HG03097 (cell line): ENCODE measurements at regions not wholly inside any gene's neighbourhood (a gene's known extent, or its start where the extent isn't known, plus 50 kb on each side); places are given as distances from the start of the nearest gene placed in this dataset.

ENCODE experiments used
- ATAC-seq: cut with Tn5 transposase; IDR thresholded peaks from one replicate; pipeline ENCODE4 v1.9.1; 2021; ENCODE audit not compliant: unreplicated experiment, low FRiP score

- no peak for ATAC-seq
Observed at GRCh38 chr16:79543219-79543618, 57.3 kb downstream of the MAF start.

GRCh38 chr16:79542237-79542774 lies 58.2 kb downstream of the MAF start:
- ATAC-seq: no peak

- ATAC-seq: no peak
Observed at GRCh38 chr16:79540825-79541595, 59.5 kb downstream of the MAF start.

GRCh38 chr16:79537584-79537983 lies 63.0 kb downstream of the MAF start:
- no peak for ATAC-seq

- no peak for ATAC-seq
Observed at GRCh38 chr16:79536958-79537357, 63.6 kb downstream of the MAF start.

- no peak for ATAC-seq
Observed at GRCh38 chr16:79535130-79535529, 65.4 kb downstream of the MAF start.

GRCh38 chr16:79534143-79534542 lies 66.4 kb downstream of the MAF start:
- no peak for ATAC-seq

- ATAC-seq: no peak
Observed at GRCh38 chr16:79533292-79533691, 67.2 kb downstream of the MAF start.

GRCh38 chr16:79532785-79533184 lies 67.8 kb downstream of the MAF start:
- no peak for ATAC-seq

GRCh38 chr16:79532273-79532672 lies 68.3 kb downstream of the MAF start:
- ATAC-seq: no peak

- ATAC-seq: no peak
Observed at GRCh38 chr16:79528338-79528737, 72.2 kb downstream of the MAF start.

GRCh38 chr16:79523971-79524370 lies 76.6 kb downstream of the MAF start:
- no peak for ATAC-seq

GRCh38 chr16:79519448-79519847 lies 81.1 kb downstream of the MAF start:
- ATAC-seq: no peak

- no peak for ATAC-seq
Observed at GRCh38 chr16:79517156-79517555, 83.4 kb downstream of the MAF start.

GRCh38 chr16:79510879-79511278 lies 89.7 kb downstream of the MAF start:
- no peak for ATAC-seq

- no peak for ATAC-seq
Observed at GRCh38 chr16:79509906-79510305, 90.6 kb downstream of the MAF start.

- no peak for ATAC-seq
Observed at GRCh38 chr16:79509211-79509631, 91.3 kb downstream of the MAF start.

GRCh38 chr16:79508294-79508693 lies 92.2 kb downstream of the MAF start:
- ATAC-seq: no peak

- ATAC-seq: no peak
Observed at GRCh38 chr16:79505344-79505743, 95.2 kb downstream of the MAF start.

- no peak for ATAC-seq
Observed at GRCh38 chr16:79503511-79503910, 97.0 kb downstream of the MAF start.

- ATAC-seq: no peak
Observed at GRCh38 chr16:79501446-79501845, 99.1 kb downstream of the MAF start.

GRCh38 chr16:79500866-79501265 lies 99.7 kb downstream of the MAF start:
- ATAC-seq: no peak
